ENCODE measurements at regions not wholly inside any gene's neighbourhood (a gene's known extent, or its start where the extent isn't known, plus 50 kb on each side); places are given as distances from the start of the nearest gene placed in this dataset.

DNA sequence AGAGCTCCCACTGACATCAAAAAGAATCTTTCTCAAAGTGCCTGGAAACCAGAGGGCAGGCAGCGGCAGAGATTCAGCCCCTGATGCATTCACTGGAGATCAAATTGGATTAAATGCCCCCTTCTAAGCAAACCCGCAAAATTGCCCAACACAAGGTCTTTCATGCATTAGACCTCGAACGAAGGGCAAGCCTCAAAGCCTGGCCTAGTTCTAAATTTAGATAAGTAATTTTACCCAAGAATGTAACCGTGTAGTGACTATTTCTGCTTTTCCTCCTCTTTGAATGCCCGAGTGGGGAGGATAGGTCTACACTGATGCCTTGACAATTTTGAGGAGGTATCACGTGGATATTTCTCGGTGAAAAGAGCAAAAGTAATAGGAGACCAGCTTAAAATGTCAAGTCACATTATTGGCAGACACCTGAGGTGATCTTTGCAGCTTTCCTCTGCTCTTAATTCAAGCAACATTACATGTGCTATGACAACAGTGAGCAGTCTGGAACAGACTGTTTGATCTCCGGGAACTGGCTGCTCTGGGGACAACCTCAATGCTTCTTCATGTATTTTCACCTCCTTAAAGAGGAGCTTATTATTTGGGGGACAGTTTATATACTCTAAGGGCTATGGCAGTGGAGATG, 1263.5 kb upstream of the AUTS2 start:
- no peak overlapping the region for H3K9ac ChIP-seq
- H3K27me3 ChIP-seq (ENCODE audit: control insufficient read depth, insufficient read depth, low read length): no peaks in the 10 kb centered on the region
- H3K4me3 ChIP-seq (ENCODE audit: low read depth, low read length): no peak overlapping the region
- H3K4me2 ChIP-seq (ENCODE audit: low read length): no peak overlapping the region
- H3K9me3 ChIP-seq (ENCODE audit: control insufficient read depth, low read length): no peaks in the 10 kb centered on the region
- no peak overlapping the region for H2AFZ ChIP-seq
- no peaks in the 10 kb centered on the region for H3K36me3 ChIP-seq (ENCODE audit: control insufficient read depth, insufficient read depth, low read length)
- no peak overlapping the region for H3K27ac ChIP-seq
- no peaks in the 10 kb centered on the region for H3K4me1 ChIP-seq
- H3K79me2 ChIP-seq: no peaks in the 10 kb centered on the region
- TF ChIP-seq CTCF (IDR thresholded peaks at IDR 0.05): no peak

DNA sequence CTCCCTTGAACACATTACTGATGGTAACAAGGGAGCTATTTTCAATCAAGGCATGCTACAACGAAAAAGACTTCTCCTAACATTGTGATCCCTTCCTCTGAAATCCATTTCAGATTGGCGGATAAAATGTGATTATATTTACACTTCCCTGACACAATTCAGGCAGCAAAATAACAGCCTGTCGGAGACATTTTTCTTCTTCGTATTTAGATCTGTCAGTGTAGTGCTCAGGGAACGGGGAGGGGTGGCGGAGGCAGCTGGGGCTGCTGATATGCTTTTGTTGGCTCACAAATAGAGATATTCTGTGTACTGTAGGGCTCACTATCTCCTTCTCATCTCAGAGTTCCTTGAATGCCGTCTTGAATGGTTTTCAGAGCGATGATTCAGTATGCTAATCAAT, 1261.7 kb upstream of the AUTS2 start:
- Histone ChIP-seq H3K4me1 (no peaks in the 10 kb centered on the region), H2AFZ (no peak overlapping the region), H3K9me3 (ENCODE audit: control insufficient read depth, low read length) (no peaks in the 10 kb centered on the region), H3K4me2 (ENCODE audit: low read length) (no peak overlapping the region), H3K27ac (no peak overlapping the region), H3K9ac (no peak overlapping the region), H3K4me3 (ENCODE audit: low read depth, low read length) (no peak overlapping the region), H3K79me2 (no peaks in the 10 kb centered on the region), H3K27me3 (ENCODE audit: control insufficient read depth, insufficient read depth, low read length) (no peaks in the 10 kb centered on the region), H3K36me3 (ENCODE audit: control insufficient read depth, insufficient read depth, low read length) (no peaks in the 10 kb centered on the region)
- TF ChIP-seq CTCF (IDR thresholded peaks at IDR 0.05): no peak

DNA sequence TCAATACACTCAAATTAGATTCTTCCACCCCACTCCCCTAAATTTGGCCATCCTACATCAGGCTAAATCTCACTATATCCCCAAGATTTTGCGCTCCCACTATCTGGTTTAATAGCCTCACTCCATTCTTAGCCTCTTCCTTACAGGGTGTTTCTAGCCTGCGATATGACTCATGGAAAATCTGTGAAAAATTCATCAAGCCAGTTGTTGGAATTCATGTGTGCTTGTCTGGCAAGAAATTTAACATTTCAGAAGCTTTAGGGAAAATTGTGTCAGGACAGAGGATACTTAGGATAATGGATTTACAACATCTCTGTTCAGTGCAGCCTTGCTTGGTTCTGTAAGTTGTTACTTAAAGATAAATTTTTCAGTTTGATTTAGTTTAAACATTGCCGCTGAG, 1249.9 kb upstream of the AUTS2 start:
- no peaks in the 10 kb centered on the region for H3K27me3 ChIP-seq (ENCODE audit: control insufficient read depth, insufficient read depth, low read length)
- H3K4me3 ChIP-seq (ENCODE audit: low read depth, low read length): no peak overlapping the region
- no peak overlapping the region for H3K4me2 ChIP-seq (ENCODE audit: low read length)
- no peak for TF ChIP-seq CTCF (IDR thresholded peaks at IDR 0.05)
- no peak overlapping the region for H3K9ac ChIP-seq
- no peaks in the 10 kb centered on the region for H3K36me3 ChIP-seq (ENCODE audit: control insufficient read depth, insufficient read depth, low read length)
- H3K27ac ChIP-seq: no peak overlapping the region
- no peaks in the 10 kb centered on the region for H3K9me3 ChIP-seq (ENCODE audit: control insufficient read depth, low read length)
- H3K79me2 ChIP-seq: no peaks in the 10 kb centered on the region
- no peaks in the 10 kb centered on the region for H3K4me1 ChIP-seq
- H2AFZ ChIP-seq: no peak overlapping the region

DNA sequence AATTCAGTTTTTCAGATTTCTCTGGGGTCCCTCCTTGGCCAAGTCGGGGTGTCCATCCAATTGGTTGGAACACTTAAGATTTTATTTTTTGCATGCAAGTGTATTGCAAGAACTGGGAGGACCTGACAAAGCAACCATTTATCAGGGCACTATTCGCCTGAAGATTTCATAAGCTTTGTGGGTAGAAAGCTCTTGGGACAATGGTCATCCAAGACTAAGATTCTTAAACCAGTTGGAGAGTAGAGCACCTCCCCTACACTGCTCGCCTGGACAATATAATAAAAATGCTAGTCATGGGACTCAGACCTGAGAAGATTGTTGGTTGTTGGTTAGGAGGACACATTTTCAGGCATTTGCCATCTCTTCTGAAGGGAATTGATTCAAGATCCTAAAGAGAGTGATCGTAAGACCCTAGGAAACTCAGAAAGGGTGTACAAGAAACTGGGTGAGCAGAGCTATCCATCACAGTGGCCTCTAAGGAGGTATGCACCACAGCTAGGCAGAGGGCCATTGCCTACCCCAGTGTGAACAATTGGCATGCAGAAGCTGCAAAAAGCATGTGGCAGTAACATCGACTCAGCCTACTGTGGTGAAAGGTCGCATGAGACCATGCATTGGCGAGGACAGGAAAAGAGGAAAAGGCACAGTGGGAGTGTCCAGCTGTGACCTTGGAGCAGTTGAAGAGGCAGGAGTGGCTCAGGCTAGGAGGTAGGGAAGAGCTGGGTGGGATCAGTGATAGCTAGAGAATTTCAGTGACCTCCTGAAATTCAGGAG, 1235.3 kb upstream of the AUTS2 start:
- H2AFZ ChIP-seq: no peak overlapping the region
- no peaks in the 10 kb centered on the region for H3K9me3 ChIP-seq (ENCODE audit: control insufficient read depth, low read length)
- TF ChIP-seq CTCF (IDR thresholded peaks at IDR 0.05): no peak
- H3K79me2 ChIP-seq: no peaks in the 10 kb centered on the region
- no peak overlapping the region for H3K4me3 ChIP-seq (ENCODE audit: low read depth, low read length)
- no peaks in the 10 kb centered on the region for H3K27me3 ChIP-seq (ENCODE audit: control insufficient read depth, insufficient read depth, low read length)
- H3K36me3 ChIP-seq (ENCODE audit: control insufficient read depth, insufficient read depth, low read length): no peaks in the 10 kb centered on the region
- H3K9ac ChIP-seq: no peak overlapping the region
- no peak overlapping the region for H3K4me2 ChIP-seq (ENCODE audit: low read length)
- H3K4me1 ChIP-seq: no peaks in the 10 kb centered on the region
- no peak overlapping the region for H3K27ac ChIP-seq
